ENCODE measurements at regions not wholly inside any gene's neighbourhood (a gene's known extent, or its start where the extent isn't known, plus 50 kb on each side); places are given as distances from the start of the nearest gene placed in this dataset.

DNA sequence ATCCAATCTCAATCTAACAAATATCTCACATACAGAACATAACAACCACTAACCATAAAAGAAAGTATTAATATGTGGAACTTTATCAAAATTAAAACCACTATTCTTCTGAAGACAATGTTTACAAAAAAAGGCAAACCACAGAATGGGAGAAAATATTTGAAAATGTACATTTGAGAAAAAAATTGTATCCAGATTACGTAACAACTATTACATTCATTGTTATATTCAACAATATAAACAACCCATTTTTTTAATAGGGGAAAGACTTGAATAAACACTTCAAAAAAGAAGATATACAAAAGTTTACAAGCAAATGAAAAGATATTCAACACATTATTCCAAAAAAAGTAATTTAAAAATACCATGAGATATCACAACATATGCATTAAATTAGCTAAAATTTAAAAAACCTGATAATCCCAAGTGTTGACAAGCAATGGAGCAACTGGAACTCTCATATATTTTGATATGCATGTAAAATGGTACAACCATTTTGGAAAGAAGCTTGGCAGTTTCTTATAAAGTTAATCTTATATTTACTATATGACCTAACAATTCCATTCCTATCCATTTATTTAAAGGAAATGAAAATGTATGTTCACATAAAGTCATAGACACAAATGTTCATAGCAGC is 124.3 kb upstream of the CDYL start:
- TF ChIP-seq CTCF (IDR thresholded peaks at IDR 0.05) (no peak), EP300 (IDR thresholded peaks at IDR 0.05) (no peak), POLR2A (IDR thresholded peaks at IDR 0.05) (no peak)
